ENCODE measurements at regions not wholly inside any gene's neighbourhood (a gene's known extent, or its start where the extent isn't known, plus 50 kb on each side); places are given as distances from the start of the nearest gene placed in this dataset.
"Not testable (repeated sequence)": the region's sequence is repeated elsewhere in the genome, so short reads cannot be mapped to it uniquely, and the experiment has no call there.

GRCh38 chr2:121046335-121046734 lies 238.7 kb downstream of the TFCP2L1 start:
- intact Hi-C loops (cut with micrococcal nuclease) = no loop called here

GRCh38 chr2:121047383-121047782 lies 237.6 kb downstream of the TFCP2L1 start:
- intact Hi-C loops (cut with micrococcal nuclease) = no loop called here

GRCh38 chr2:121049131-121049530 lies 235.9 kb downstream of the TFCP2L1 start:
- intact Hi-C loops (cut with micrococcal nuclease) = no loop called here

DNA sequence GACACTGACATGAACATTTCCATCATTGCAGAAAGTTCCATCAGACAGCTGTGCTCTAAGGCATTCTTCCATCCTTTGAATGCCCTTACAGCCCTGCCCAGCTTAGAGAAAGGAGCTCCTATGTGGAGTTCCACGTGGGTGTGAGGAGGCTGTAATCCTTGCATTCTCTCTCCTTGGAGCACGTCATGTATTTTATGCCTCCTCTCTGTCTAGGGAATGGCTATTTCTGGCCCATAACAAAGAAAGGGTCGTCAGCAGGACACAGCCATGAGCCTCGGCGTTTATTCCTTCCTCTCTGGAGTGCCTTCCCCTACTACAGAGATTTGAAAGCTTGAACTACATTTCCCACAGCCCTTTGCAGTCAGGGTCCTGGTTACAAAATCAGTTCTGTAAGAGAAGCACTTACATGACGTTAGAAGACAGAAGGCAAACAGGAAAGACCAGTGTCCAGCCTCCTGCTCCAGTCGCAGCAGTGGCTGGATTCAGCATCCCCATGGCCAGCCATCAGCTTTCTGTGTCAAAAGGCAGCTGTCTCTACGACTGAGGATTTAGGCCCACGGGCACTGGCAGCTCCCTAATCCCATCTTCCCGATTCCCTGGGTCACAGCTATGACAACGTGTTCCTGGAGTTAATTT lies 234.9 kb downstream of the TFCP2L1 start:
- intact Hi-C loops (cut with micrococcal nuclease) = no loop called here

GRCh38 chr2:121051311-121051710 lies 233.7 kb downstream of the TFCP2L1 start:
- intact Hi-C loops (cut with micrococcal nuclease) = no loop called here

DNA sequence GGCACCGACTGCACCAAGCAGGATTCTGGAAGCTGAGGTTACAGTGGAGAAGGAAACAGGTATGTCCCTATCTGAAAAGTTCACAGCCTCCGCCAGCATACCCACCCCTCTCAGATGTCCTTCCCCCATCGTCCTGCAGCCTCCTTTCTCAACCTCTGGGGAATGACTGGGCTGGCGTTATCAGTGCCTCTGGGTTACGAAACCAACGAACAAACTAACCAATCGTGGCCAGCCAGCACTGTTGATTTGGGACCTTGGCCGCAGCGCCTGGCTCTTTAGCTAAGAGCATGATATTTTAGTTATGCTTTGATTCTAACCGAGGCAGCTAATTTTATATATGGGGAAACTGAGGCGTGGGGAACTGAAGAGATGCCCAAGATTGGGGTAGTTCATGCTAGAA lies 233.0 kb downstream of the TFCP2L1 start:
- intact Hi-C loops (cut with micrococcal nuclease) = no loop called here

DNA sequence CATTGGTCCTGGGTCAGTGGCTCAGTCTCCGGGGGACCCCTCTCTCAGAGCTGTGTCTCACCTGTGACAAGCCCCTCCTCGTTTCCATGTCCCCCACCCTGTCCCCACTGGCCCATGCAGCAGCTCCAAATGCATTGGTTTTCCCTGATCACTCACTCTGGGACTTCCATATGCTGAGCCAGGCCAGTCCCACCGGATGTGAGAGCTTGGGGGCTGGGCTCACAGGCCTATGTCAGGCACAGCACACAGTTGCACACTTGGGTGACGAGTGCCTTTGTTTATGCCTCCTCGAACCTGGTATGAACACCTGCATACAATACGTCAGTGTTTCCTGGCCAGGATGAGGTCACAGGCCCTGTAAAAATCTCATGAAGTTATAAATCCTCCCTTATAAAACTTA lies 232.5 kb downstream of the TFCP2L1 start:
- intact Hi-C loops (cut with micrococcal nuclease) = no loop called here

DNA sequence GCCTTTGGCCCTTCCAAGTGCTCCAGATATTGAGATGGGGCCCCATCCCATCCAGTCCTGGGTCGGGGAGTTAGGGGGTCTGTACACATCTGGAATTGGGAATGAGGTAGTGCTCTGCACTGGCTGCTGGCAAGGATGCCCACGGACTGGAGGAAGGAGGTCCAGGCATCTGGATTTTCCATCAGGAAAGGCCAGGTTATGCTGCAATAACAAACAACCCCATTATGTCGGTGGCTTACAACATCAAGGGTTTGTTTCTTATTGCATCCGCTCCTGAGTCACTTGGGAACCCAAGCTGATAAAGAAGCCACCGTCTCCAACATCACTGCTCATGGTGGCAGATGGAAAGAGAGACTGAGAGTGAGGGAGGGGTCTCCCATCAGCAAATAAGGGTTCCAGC lies 229.9 kb downstream of the TFCP2L1 start:
- intact Hi-C loops (cut with micrococcal nuclease) = no loop called here

GRCh38 chr2:121055501-121055900 lies 229.5 kb downstream of the TFCP2L1 start:
- intact Hi-C loops (cut with micrococcal nuclease) = no loop called here

DNA sequence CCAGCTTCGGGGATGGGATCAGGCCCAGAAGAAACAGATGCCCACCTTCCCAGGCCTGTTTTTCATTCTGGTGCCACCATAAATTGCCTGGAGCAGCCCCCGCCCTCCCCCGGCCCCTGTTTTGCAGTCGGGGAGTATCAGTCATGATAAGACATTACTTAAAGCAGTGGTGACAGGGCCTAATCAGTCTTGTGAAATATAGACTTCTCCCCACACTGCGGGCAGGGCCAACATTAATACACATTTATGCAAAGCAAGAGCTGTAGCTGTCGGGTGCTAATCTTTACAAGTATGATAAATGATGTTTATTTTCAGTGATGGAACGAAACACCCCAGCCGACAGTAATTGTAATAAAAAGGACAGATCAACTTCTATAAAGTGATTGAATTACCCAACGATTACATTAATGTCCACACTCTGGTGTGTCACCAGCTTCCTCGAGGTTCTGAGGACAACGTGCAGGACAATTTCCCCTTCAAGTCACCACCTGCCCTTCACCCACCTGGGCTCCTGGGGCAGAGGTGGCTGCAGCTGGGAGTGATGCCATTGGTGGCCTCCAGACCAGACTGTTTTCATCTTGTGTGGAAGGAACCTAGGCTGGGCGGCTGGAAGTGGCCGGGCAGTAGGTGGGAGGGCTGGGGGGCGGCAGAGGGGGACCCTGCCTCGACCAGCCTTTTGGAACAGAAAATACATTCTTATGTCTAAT lies 226.0 kb downstream of the TFCP2L1 start:
- intact Hi-C loops (cut with micrococcal nuclease) = no loop called here

- intact Hi-C loops (cut with micrococcal nuclease) = no loop called here
These were observed 225.1 kb downstream of the TFCP2L1 start for GRCh38 chr2:121059651-121060649.

DNA sequence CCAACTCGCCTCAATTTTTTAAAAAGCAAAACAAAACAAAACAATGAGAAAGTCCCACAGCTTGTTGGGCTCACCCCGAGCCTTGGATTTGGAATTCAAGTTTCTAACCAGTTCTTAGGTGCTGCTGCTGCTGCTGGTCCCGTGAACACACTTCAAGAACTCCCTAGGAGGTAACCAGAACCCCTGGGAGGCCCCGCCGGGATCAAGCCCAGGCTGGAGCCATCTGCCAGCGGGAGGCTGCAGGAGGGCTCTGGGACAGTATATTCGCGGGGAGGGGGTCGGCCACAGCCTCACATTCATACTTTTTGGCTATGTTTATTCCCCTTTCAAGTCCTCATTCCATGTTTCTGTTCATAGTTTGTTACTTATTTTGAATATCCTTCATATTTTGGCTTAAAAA lies 223.4 kb downstream of the TFCP2L1 start:
- intact Hi-C loops (cut with micrococcal nuclease) = no loop called here

DNA sequence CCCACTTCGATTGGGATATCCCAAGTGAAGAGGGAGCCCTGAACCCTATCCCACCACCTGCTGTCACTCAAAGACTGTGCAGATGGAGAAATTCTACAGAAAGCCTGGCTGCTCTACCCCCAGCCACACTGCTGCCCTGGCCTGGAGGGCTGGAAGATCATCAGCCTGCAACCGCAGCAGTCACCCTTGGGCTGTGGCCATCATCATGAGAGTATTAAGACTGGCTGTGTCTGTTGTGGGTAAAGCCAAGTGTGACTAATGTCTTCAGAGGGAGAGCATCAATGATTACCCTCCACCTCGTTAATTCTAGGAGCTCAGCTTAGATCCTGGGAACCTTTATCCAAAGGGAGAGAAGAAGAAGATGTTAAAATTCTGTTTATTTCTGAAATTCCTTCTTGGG lies 221.5 kb downstream of the TFCP2L1 start:
- intact Hi-C loops (cut with micrococcal nuclease) = no loop called here

DNA sequence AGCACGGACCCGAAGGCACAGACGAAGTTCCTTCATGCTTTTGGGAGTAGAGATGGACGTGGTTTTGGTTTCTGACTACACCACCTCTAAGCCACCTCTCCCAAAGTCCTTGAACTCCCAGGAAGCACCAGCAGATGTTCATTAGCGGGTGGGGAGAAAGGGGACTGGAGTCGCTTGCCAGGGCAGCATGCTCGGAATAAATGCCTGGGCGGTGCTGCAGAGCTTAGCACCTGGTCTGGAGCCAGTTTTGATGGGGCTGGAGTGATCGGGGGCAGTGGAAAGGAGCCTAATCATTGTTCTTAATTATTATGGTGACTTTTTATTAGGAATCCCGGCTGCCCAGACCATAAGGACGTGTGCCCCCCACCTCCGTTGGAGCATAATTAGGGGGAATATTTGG lies 220.8 kb downstream of the TFCP2L1 start:
- intact Hi-C loops (cut with micrococcal nuclease) = no loop called here

DNA sequence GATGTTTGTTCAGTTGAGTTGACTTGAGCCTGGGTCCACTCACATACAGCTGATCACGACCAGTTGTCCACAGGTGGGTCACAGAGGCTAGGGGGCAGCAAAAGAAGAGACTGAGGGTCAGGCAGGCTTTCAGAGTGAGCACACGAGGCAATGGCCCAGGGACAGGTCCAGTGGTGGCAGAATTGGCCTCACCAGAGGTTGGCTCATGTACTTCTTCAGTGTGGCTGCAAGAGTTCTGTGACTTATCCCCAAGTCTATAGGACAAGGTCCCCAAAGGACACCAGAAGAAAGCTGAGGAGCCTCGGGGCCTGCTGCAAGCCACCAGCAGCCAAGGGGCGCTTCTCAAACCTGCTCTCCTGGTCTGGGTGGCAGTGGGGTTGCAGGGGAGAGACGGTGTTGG lies 219.8 kb downstream of the TFCP2L1 start:
- intact Hi-C loops (cut with micrococcal nuclease) = no loop called here

GRCh38 chr2:121066526-121066925 lies 218.5 kb downstream of the TFCP2L1 start:
- intact Hi-C loops (cut with micrococcal nuclease) = no loop called here

GRCh38 chr2:121068851-121069250 lies 216.2 kb downstream of the TFCP2L1 start:
- intact Hi-C loops (cut with micrococcal nuclease) = no loop called here

GRCh38 chr2:121069434-121069969 lies 215.5 kb downstream of the TFCP2L1 start:
- intact Hi-C loops (cut with micrococcal nuclease) = no loop called here

GRCh38 chr2:121070061-121070460 lies 214.9 kb downstream of the TFCP2L1 start:
- intact Hi-C loops (cut with micrococcal nuclease) = not testable (repeated sequence)

DNA sequence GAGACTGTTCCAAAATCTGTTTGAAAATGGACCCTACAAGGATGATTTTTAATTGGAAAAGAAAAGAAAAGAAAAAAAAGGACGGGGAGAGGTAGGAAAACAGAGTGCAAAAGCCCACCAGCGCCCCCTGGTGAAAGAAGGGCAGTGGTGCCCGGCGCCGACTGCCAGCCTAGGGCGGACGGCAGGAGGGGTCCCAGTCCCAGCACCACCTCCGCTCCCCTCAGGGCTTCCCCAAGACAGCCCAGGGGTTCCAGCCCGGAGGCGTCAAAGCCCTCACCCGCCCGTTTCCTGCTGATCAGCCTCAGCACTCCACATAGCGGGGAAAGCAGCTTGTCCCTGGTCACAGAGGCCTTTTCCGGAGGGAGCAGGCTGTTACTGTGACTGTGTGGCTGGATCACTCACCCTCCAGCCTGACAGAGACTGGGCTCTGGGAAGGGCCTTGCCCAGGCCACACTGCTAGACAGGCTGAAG lies 213.9 kb downstream of the TFCP2L1 start:
- intact Hi-C loops (cut with micrococcal nuclease) = loop anchor here (1.0 kb wide), 1 partner anchor 376 kb away; no protein-coding TSS in a partner anchor

- intact Hi-C loops (cut with micrococcal nuclease) = no loop called here
These were observed 212.2 kb downstream of the TFCP2L1 start for GRCh38 chr2:121072784-121073183.

Data from T-helper 2 cell treated with Interferon-gamma antibody and Interleukin-4, amounts not matched to agents 100 ng/mL and 5 ng/mL, for 36 hours (primary cell).